Endothelial cell (in vitro differentiated cells): ENCODE measurements at regions not wholly inside any gene's neighbourhood (a gene's known extent, or its start where the extent isn't known, plus 50 kb on each side); places are given as distances from the start of the nearest gene placed in this dataset.

Experiments
- DNase-seq: peaks from one replicate; pipeline ENCODE4 v3.0.0; 2021; ENCODE audit warnings: low spot score
- H3K27ac Mint-ChIP-seq: one replicate; pipeline ENCODE4 v1.8.0; 2021; ENCODE audit warnings: mixed read lengths, inconsistent platforms; ENCODE audit not compliant: unreplicated experiment
- H3K27me3 Mint-ChIP-seq: one replicate; pipeline ENCODE4 v1.8.0; 2021; ENCODE audit warnings: mild to moderate bottlenecking, moderate library complexity, mixed read lengths, inconsistent platforms; ENCODE audit not compliant: unreplicated experiment
- H3K36me3 Mint-ChIP-seq: one replicate; pipeline ENCODE4 v1.8.0; 2021; ENCODE audit warnings: mild to moderate bottlenecking, low read depth, mixed read lengths, inconsistent platforms; ENCODE audit not compliant: unreplicated experiment
- H3K4me1 Mint-ChIP-seq: one replicate; pipeline ENCODE4 v1.8.0; 2021; ENCODE audit warnings: mild to moderate bottlenecking, mixed read lengths, inconsistent platforms; ENCODE audit not compliant: unreplicated experiment
- H3K4me3 Mint-ChIP-seq: one replicate; pipeline ENCODE4 v1.8.0; 2021; ENCODE audit warnings: mild to moderate bottlenecking, mixed read lengths, inconsistent platforms; ENCODE audit not compliant: unreplicated experiment
- H3K9me3 Mint-ChIP-seq: one replicate; pipeline ENCODE4 v1.8.0; 2021; ENCODE audit warnings: mixed read lengths, inconsistent platforms; ENCODE audit not compliant: unreplicated experiment
- CTCF ChIP-seq: fragments of 200-600 bp; sonication (generic); IDR thresholded peaks from one replicate; pipeline ENCODE4 v1.5.0; 2021; ENCODE audit warnings: antibody characterized with exemption; ENCODE audit not compliant: unreplicated experiment

- Mint-ChIP-seq H3K9me3 (no peaks in the 10 kb centered on the region), H3K4me3 (no peak overlapping the region), H3K27me3 (no peaks in the 10 kb centered on the region), H3K36me3 (peaks cover 1% of the 10 kb centered on the region), H3K27ac (no peak overlapping the region), H3K4me1 (peaks cover 3% of the 10 kb centered on the region)
- no peak for TF ChIP-seq CTCF
- DNase-seq, result no peak
Measured at GRCh38 chr11:23711981-23712380, 784.9 kb upstream of the LUZP2 start.

GRCh38 chr11:23719016-23719415, 777.8 kb upstream of the LUZP2 start:
- H3K9me3 Mint-ChIP-seq, result no peaks in the 10 kb centered on the region
- H3K27me3 Mint-ChIP-seq, result peaks cover 1% of the 10 kb centered on the region
- no peak for TF ChIP-seq CTCF
- DNase-seq, result no peak
- no peak overlapping the region for H3K27ac Mint-ChIP-seq
- no peaks in the 10 kb centered on the region for H3K4me1 Mint-ChIP-seq
- H3K36me3 Mint-ChIP-seq, result peaks cover 7% of the 10 kb centered on the region
- no peak overlapping the region for H3K4me3 Mint-ChIP-seq

- no peaks in the 10 kb centered on the region for H3K9me3 Mint-ChIP-seq
- no peak for DNase-seq
- no peak for TF ChIP-seq CTCF
- H3K36me3 Mint-ChIP-seq, result no peaks in the 10 kb centered on the region
- no peak overlapping the region for H3K4me3 Mint-ChIP-seq
- peaks cover 1% of the 10 kb centered on the region for H3K27me3 Mint-ChIP-seq
- no peaks in the 10 kb centered on the region for H3K4me1 Mint-ChIP-seq
- no peak overlapping the region for H3K27ac Mint-ChIP-seq
Measured at GRCh38 chr11:23723861-23724260, 773.0 kb upstream of the LUZP2 start.

GRCh38 chr11:23725752-23726151, 771.1 kb upstream of the LUZP2 start:
- Mint-ChIP-seq H3K27me3 (no peaks in the 10 kb centered on the region), H3K27ac (no peak overlapping the region), H3K36me3 (no peaks in the 10 kb centered on the region), H3K9me3 (no peaks in the 10 kb centered on the region), H3K4me1 (no peaks in the 10 kb centered on the region), H3K4me3 (no peak overlapping the region)
- no peak for TF ChIP-seq CTCF
- no peak for DNase-seq

- Mint-ChIP-seq H3K27me3 (no peaks in the 10 kb centered on the region), H3K27ac (no peak overlapping the region), H3K9me3 (no peaks in the 10 kb centered on the region), H3K36me3 (peaks cover 5% of the 10 kb centered on the region), H3K4me3 (no peak overlapping the region), H3K4me1 (no peaks in the 10 kb centered on the region)
- no peak for DNase-seq
- no peak for TF ChIP-seq CTCF
Measured at GRCh38 chr11:23727387-23727786, 769.5 kb upstream of the LUZP2 start.
